ENCODE measurements at regions not wholly inside any gene's neighbourhood (a gene's known extent, or its start where the extent isn't known, plus 50 kb on each side); places are given as distances from the start of the nearest gene placed in this dataset.

- TF ChIP-seq CTCF (IDR thresholded peaks at IDR 0.05) (no peak), POLR2A (IDR thresholded peaks at IDR 0.05; ENCODE audit: low read depth) (no peak), POLR2AphosphoS5 (IDR thresholded peaks at IDR 0.05) (no peak)
Measured at GRCh38 chr5:136674178-136674577, 308.8 kb upstream of the TRPC7 start.
